Ishikawa (cell line): ENCODE measurements at regions not wholly inside any gene's neighbourhood (a gene's known extent, or its start where the extent isn't known, plus 50 kb on each side); places are given as distances from the start of the nearest gene placed in this dataset.

ENCODE experiments used
- CEBPB ChIP-seq: IDR thresholded peaks from 2 replicates; pipeline ENCODE4 v1.6.1; 2012
- EP300 ChIP-seq: IDR thresholded peaks from 2 replicates; pipeline ENCODE4 v1.6.1; 2012; ENCODE audit warnings: borderline replicate concordance
- FOXM1 ChIP-seq: IDR thresholded peaks from 2 replicates; pipeline ENCODE4 v1.6.1; 2012; ENCODE audit warnings: low read depth, borderline replicate concordance
- TAF1 ChIP-seq: IDR thresholded peaks from 2 replicates; pipeline ENCODE4 v1.6.1; 2012; ENCODE audit warnings: low read depth, mild to moderate bottlenecking
- TCF12 ChIP-seq: IDR thresholded peaks from 2 replicates; pipeline ENCODE4 v1.6.1; 2012; ENCODE audit warnings: low read depth
- TEAD4 ChIP-seq: IDR thresholded peaks from 2 replicates; pipeline ENCODE4 v1.6.1; 2012
- YY1 ChIP-seq: IDR thresholded peaks from 2 replicates; pipeline ENCODE4 v1.6.1; 2012; ENCODE audit warnings: low read depth
- ZBTB7A ChIP-seq: IDR thresholded peaks from 2 replicates; pipeline ENCODE4 v1.6.1; 2012; ENCODE audit warnings: low read depth

DNA sequence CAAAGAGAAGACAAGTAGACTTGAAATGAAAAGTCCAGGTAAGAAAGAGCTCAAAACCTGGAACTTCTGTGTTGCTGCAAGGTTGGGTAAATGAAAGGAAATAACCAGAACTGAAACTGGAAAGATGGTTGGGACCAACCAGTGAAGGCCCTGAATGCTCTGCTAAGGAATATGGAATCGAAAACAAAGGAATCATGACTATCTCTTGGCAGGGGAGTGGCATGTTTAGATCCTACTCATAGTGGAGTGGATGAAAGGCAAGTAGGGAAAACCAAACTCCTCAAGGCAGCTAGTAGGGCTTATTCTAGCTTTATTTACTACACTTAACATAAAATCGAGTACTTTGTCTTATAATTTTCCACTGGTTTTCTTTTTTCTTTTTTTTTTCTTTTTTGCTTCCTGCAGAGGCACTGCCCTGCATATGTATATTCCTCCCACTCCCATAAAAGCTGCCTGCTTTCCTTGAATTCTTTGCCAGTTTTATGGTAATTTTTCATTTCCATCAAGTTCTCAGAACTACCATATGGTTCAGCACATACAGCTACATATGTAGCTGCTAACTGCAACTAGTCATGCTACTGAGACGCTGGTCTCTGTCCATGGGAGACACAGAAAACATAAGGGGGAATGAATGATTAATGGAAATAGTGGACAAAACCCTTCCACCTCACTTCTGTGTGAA lies 247.1 kb upstream of the TMTC1 start:
- TF ChIP-seq YY1 = no peak
- TF ChIP-seq CEBPB = no peak
- TF ChIP-seq TEAD4 = no peak
- no peak for TF ChIP-seq EP300
- TF ChIP-seq TAF1 = no peak
- TF ChIP-seq FOXM1 = no peak
- TF ChIP-seq ZBTB7A = no peak
- TF ChIP-seq TCF12 = no peak
